Activated CD4-positive, alpha-beta T cell treated with anti-CD3 and anti-CD28 coated beads for 36 hours (primary cell): ENCODE measurements at regions not wholly inside any gene's neighbourhood (a gene's known extent, or its start where the extent isn't known, plus 50 kb on each side); places are given as distances from the start of the nearest gene placed in this dataset.
"Not testable (repeated sequence)": the region's sequence is repeated elsewhere in the genome, so short reads cannot be mapped to it uniquely, and the experiment has no call there.

Experiments
- ATAC-seq: fragments of 200-7000 bp; cut with Tn5 transposase; one replicate; pipeline ENCODE4 v1.10.0; 2021; ENCODE audit warnings: mild to moderate bottlenecking, moderate library complexity
- CTCF ChIA-PET: fragments of 350-600 bp; sonication (Branson Sonifier 250); formaldehyde crosslinking; loops from one replicate; lab custom pipeline; 2021; ENCODE audit warnings: antibody characterized with exemption; lab: Charles Lee
- POLR2A ChIA-PET: fragments of 350-600 bp; sonication (Branson Sonifier 250); formaldehyde crosslinking; loops from one replicate; lab custom pipeline; 2021; ENCODE audit warnings: antibody characterized with exemption, inconsistent platforms; lab: Charles Lee
- DNase-seq: peaks from one replicate; pipeline ENCODE4 v3.0.0-alpha.2; 2020
- H3K27ac Mint-ChIP-seq: one replicate; pipeline ENCODE4 v1.8.0; 2021; ENCODE audit warnings: mixed read lengths
- H3K27me3 Mint-ChIP-seq: one replicate; pipeline ENCODE4 v1.8.0; 2021; ENCODE audit warnings: mixed read lengths
- H3K36me3 Mint-ChIP-seq: one replicate; pipeline ENCODE4 v1.8.0; 2021; ENCODE audit warnings: low read depth, mixed read lengths
- H3K4me1 Mint-ChIP-seq: one replicate; pipeline ENCODE4 v1.8.0; 2021; ENCODE audit warnings: mixed read lengths
- H3K4me3 Mint-ChIP-seq: one replicate; pipeline ENCODE4 v1.8.0; 2021; ENCODE audit warnings: mild to moderate bottlenecking, moderate library complexity, mixed read lengths
- H3K9me3 Mint-ChIP-seq: one replicate; pipeline ENCODE4 v1.8.0; 2021; ENCODE audit warnings: low read depth, mixed read lengths
- intact Hi-C, 2 experiments: fragments of 100-400 bp; cut with DNase I in 1 of 2; cut with micrococcal nuclease in 1 of 2; formaldehyde crosslinking; loops; one replicate each; pipeline versions ENCODE4 v1.14.2 to v1.15.1; 2022 to 2024; cut with DNase I, micrococcal nuclease

DNA sequence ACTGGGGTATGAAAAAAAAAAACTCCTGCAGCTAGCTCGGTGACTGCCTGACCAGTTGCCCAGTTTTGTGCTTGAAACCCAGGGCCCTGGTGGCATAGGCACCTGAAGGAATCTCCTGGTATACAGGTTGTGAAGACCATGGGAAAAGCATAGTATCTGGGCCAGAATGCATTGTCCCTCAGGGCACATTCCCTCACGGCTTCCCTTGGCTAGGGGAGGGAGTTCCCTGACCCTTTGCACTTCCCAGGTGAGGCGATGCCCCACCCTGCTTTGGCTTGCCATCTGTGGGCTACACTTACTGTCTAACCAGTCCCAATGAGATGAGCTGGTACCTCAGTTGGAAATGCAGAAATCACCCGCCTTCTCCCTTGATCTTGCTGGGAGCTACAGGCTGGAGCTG is 280.4 kb downstream of the TTC8 start:
- H3K4me3 Mint-ChIP-seq, H3K36me3 Mint-ChIP-seq, intact Hi-C loops, DNase-seq, H3K9me3 Mint-ChIP-seq, CTCF ChIA-PET, H3K4me1 Mint-ChIP-seq, H3K27ac Mint-ChIP-seq, ATAC-seq: not testable (repeated sequence)
- POLR2A ChIA-PET: interaction anchor here (0.7 kb wide), 1 partner anchor 876 kb away, joined by 3 read pairs; no protein-coding TSS in a partner anchor
- peaks cover 12% of the 10 kb centered on the region for H3K27me3 Mint-ChIP-seq
